OCI-LY1 (cell line): ENCODE measurements at regions not wholly inside any gene's neighbourhood (a gene's known extent, or its start where the extent isn't known, plus 50 kb on each side); places are given as distances from the start of the nearest gene placed in this dataset.

Experiments used
- H2AFZ ChIP-seq: fragments of 200-600 bp; sonication (generic), shearing (Covaris generic); 2 replicates; pipeline ENCODE4 v1.6.0; 2014; ENCODE audit warnings: antibody characterized with exemption, mild to moderate bottlenecking, low read length
- H3F3A ChIP-seq: fragments of 200-600 bp; sonication (generic), shearing (Covaris generic); 2 replicates; pipeline ENCODE4 v1.6.0; 2014; ENCODE audit warnings: mild to moderate bottlenecking, antibody characterized with exemption, low read length, moderate library complexity; ENCODE audit not compliant: insufficient read depth
- H3K27ac ChIP-seq: fragments of 200-600 bp; sonication (generic); 2 replicates; pipeline ENCODE4 v1.5.1; 2014; ENCODE audit warnings: low read length, mixed run types, mild to moderate bottlenecking, low read depth; ENCODE audit not compliant: poor library complexity, severe bottlenecking
- H3K27me3 ChIP-seq: fragments of 200-600 bp; sonication (generic); 2 replicates; pipeline ENCODE4 v1.6.0; 2014; ENCODE audit warnings: antibody characterized with exemption, mild to moderate bottlenecking, low read length, moderate library complexity; ENCODE audit not compliant: insufficient read depth
- H3K36me3 ChIP-seq: fragments of 200-600 bp; sonication (generic); 2 replicates; pipeline ENCODE4 v1.6.1; 2014; ENCODE audit warnings: mild to moderate bottlenecking, antibody characterized with exemption, low read length, moderate library complexity, mixed read lengths; ENCODE audit not compliant: insufficient read depth
- H3K4me1 ChIP-seq: fragments of 200-600 bp; sonication (generic); 2 replicates; pipeline ENCODE4 v1.5.1; 2014; ENCODE audit warnings: mild to moderate bottlenecking, low read length, moderate library complexity; ENCODE audit not compliant: insufficient read depth, severe bottlenecking
- H3K4me2 ChIP-seq: fragments of 200-600 bp; sonication (generic), shearing (Covaris generic); 2 replicates; pipeline ENCODE4 v1.6.1; 2014; ENCODE audit warnings: low read length
- H3K4me3 ChIP-seq: fragments of 200-600 bp; sonication (generic); 2 replicates; pipeline ENCODE4 v1.5.1; 2014; ENCODE audit warnings: low read length, low read depth, mild to moderate bottlenecking, mixed read lengths; ENCODE audit not compliant: poor library complexity, severe bottlenecking
- H3K79me2 ChIP-seq: fragments of 200-600 bp; shearing (Covaris generic); 2 replicates; pipeline ENCODE4 v1.6.1; 2016; ENCODE audit warnings: mixed run types, low read length, mixed read lengths; ENCODE audit not compliant: insufficient read depth
- H3K9ac ChIP-seq: fragments of 200-600 bp; sonication (generic), shearing (Covaris generic); 2 replicates; pipeline ENCODE4 v1.6.1; 2014; ENCODE audit warnings: mild to moderate bottlenecking, low read length, mixed read lengths
- H3K9me2 ChIP-seq: fragments of 200-600 bp; sonication (generic), shearing (Covaris generic); 2 replicates; pipeline ENCODE4 v1.6.1; 2014; ENCODE audit warnings: low read depth, mild to moderate bottlenecking, low read length, mixed read lengths
- H3K9me3 ChIP-seq: fragments of 200-600 bp; shearing (Covaris generic); 2 replicates; pipeline ENCODE4 v1.6.1; 2014; ENCODE audit warnings: low read length, mixed read lengths
- H4K20me1 ChIP-seq: fragments of 200-600 bp; sonication (generic), shearing (Covaris generic); 2 replicates; pipeline ENCODE4 v1.6.0; 2016; ENCODE audit warnings: mild to moderate bottlenecking, low read length; ENCODE audit not compliant: insufficient read depth
- EZH2 ChIP-seq: fragments of 200-600 bp; sonication (generic), shearing (Covaris generic); IDR thresholded peaks from 2 replicates; pipeline ENCODE4 v1.8.0; 2017; ENCODE audit warnings: borderline replicate concordance, mixed run types, mild to moderate bottlenecking, antibody characterized with exemption, low read length, moderate library complexity, mixed read lengths
- TF ChIP-seq, protein P1 (sequence below): fragments of 200-600 bp; sonication (generic), shearing (Covaris generic); IDR thresholded peaks from 2 replicates; pipeline ENCODE4 v1.5.1; 2017; ENCODE audit warnings: mild to moderate bottlenecking, antibody characterized with exemption, low read length, moderate library complexity, mixed read lengths

DNA sequence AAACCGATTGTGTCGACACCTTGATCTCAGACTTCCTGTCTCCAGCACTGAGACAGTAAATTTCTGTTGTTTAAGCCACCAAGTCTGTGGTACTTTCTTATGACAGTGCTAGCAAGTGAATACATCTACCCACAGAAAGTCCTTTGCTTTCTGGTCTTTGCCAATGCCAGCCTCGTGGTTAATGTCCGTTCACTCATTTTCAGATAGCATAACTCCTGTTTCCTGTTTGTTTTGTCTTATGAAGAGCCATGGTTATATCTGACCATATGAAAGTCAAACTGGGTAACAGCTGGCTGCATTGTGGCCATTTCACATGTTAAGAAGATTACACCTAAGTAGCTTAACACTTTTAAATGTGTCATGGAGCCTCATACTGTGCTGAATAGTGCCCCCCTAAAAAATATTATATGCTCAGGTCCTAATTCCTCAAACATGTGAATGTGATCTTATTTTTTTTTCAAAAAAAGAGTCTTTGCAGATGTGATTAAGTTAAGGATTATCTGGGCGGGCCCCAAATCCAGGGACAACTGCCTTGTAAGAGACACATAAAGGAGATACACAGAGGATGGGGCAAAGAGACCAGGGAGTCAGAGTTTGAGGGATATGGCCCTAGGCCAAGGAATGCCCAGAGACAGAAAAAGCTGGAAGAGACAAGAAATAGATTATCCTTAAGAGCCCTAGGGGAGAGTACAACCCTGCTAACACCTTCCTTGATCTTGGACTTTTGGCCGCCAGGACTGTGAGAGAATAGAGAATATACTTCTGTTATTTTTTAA is 118.0 kb downstream of the KCNE4 start:
- Histone ChIP-seq H3K27me3 (no peaks in the 10 kb centered on the region), H3K9me3 (no peaks in the 10 kb centered on the region), H3F3A (no peaks in the 10 kb centered on the region), H3K27ac (no peak overlapping the region), H3K36me3 (no peaks in the 10 kb centered on the region), H3K9me2 (no peaks in the 10 kb centered on the region), H3K79me2 (no peaks in the 10 kb centered on the region), H4K20me1 (no peaks in the 10 kb centered on the region), H3K4me1 (no peaks in the 10 kb centered on the region), H3K4me3 (no peak overlapping the region), H3K4me2 (no peak overlapping the region), H3K9ac (no peak overlapping the region), H2AFZ (no peak overlapping the region)
- TF ChIP-seq EZH2, result no peak
- TF ChIP-seq, protein P1, sequence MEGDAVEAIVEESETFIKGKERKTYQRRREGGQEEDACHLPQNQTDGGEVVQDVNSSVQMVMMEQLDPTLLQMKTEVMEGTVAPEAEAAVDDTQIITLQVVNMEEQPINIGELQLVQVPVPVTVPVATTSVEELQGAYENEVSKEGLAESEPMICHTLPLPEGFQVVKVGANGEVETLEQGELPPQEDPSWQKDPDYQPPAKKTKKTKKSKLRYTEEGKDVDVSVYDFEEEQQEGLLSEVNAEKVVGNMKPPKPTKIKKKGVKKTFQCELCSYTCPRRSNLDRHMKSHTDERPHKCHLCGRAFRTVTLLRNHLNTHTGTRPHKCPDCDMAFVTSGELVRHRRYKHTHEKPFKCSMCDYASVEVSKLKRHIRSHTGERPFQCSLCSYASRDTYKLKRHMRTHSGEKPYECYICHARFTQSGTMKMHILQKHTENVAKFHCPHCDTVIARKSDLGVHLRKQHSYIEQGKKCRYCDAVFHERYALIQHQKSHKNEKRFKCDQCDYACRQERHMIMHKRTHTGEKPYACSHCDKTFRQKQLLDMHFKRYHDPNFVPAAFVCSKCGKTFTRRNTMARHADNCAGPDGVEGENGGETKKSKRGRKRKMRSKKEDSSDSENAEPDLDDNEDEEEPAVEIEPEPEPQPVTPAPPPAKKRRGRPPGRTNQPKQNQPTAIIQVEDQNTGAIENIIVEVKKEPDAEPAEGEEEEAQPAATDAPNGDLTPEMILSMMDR, result no peak

DNA sequence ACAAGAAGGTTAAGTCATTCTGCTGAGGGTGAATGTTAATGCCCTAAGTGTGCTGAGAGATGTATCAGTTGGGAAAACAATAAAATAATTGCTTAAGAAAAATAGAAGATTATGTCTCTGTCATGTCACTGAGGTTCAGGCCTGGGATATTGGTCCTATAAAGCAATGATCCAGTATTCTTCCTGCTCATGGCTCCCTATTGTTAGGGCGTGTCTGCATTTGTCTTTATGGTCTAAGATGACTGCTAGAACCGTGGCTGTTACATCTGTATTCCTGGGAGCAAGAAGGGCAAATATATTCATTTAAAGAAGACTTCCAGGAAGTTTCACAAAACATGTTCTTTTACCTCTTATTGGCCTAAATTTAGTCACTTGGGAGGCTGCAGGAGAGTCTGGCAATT is 125.0 kb downstream of the KCNE4 start:
- TF ChIP-seq, protein P1, result no peak
- no peak for TF ChIP-seq EZH2
- no peak overlapping the region for H3K4me2 ChIP-seq
- no peaks in the 10 kb centered on the region for H3K36me3 ChIP-seq
- H4K20me1 ChIP-seq, result no peaks in the 10 kb centered on the region
- H3K4me1 ChIP-seq, result no peaks in the 10 kb centered on the region
- no peak overlapping the region for H2AFZ ChIP-seq
- H3K27ac ChIP-seq, result no peak overlapping the region
- no peak overlapping the region for H3K4me3 ChIP-seq
- H3K27me3 ChIP-seq, result no peaks in the 10 kb centered on the region
- H3K9me3 ChIP-seq, result no peaks in the 10 kb centered on the region
- H3K9ac ChIP-seq, result no peak overlapping the region
- H3K9me2 ChIP-seq, result no peaks in the 10 kb centered on the region
- no peaks in the 10 kb centered on the region for H3K79me2 ChIP-seq
- no peaks in the 10 kb centered on the region for H3F3A ChIP-seq

DNA sequence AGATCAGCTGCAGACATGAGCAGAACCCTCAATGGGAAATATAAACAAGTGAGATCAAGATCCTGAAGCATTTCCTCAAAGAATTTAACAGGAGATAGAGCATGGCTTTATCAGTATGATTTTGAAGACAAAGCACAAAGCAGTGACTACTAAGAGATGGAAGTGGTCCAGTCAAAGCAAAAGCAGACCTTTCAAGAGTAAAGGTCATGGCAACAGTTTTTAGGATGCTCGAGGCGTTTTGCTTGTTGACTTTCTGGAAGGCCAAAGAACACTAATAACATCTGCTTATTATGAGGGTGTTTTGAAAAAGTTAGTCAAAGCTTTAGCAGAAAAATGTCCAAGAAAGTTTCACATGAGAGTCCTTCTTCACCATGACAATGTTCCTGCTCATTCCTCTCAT is 128.5 kb downstream of the KCNE4 start:
- H3K36me3 ChIP-seq, result no peaks in the 10 kb centered on the region
- no peak overlapping the region for H2AFZ ChIP-seq
- no peaks in the 10 kb centered on the region for H3K9me2 ChIP-seq
- H3K4me1 ChIP-seq, result no peaks in the 10 kb centered on the region
- H4K20me1 ChIP-seq, result no peaks in the 10 kb centered on the region
- no peaks in the 10 kb centered on the region for H3K27me3 ChIP-seq
- no peak overlapping the region for H3K9ac ChIP-seq
- no peaks in the 10 kb centered on the region for H3K9me3 ChIP-seq
- H3F3A ChIP-seq, result no peaks in the 10 kb centered on the region
- no peak overlapping the region for H3K27ac ChIP-seq
- no peak overlapping the region for H3K4me2 ChIP-seq
- no peak overlapping the region for H3K4me3 ChIP-seq
- no peaks in the 10 kb centered on the region for H3K79me2 ChIP-seq
- TF ChIP-seq EZH2, result no peak
- TF ChIP-seq, protein P1, result no peak
